ENCODE measurements at regions not wholly inside any gene's neighbourhood (a gene's known extent, or its start where the extent isn't known, plus 50 kb on each side); places are given as distances from the start of the nearest gene placed in this dataset.

DNA sequence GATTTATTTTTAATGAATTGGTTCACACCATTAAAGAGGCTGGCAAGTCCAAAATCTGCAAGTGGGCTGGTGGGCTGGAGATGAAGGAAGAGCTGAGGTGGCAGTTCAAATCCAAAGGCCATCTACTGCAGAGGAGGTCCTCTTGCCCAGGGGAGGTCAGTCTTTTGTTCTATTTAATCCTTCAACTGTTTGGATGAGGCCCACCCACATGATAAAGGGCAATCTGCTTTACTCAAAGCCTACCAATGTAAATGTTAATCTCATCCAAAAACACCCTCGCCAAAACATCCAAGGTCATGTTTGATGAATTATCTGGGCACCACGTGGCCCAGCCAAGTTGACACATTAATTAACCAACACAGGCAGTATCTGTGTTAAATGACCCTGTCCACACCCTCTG lies 99.0 kb downstream of the RRAGC start:
- Histone ChIP-seq H3K36me3 (ENCODE audit: control insufficient read depth in 5 of 5, insufficient read depth in 5 of 5, low read length in 5 of 5) (no peaks in the 10 kb centered on the region), H3K27me3 (ENCODE audit: control insufficient read depth in 5 of 5, insufficient read depth in 4 of 5, low read length in 5 of 5) (peaks cover 0 to 5% (median 0%) of the 10 kb centered on the region in 5 donors), H3K27ac (ENCODE audit: low read depth, low read length) (no peak overlapping the region), H3K9ac (ENCODE audit: low read length in 5 of 5) (no peak overlapping the region), H3K4me1 (ENCODE audit: control insufficient read depth in 5 of 5, insufficient read depth in 5 of 5, low read length in 5 of 5) (no peaks in the 10 kb centered on the region), H3K9me3 (ENCODE audit: control insufficient read depth in 5 of 5, low read length in 5 of 5) (no peaks in the 10 kb centered on the region), H3K4me3 (ENCODE audit: low read depth in 1 of 5, low read length in 5 of 5) (no peak overlapping the region)

GRCh38 chr1:38758820-38759219 lies 100.8 kb downstream of the RRAGC start:
- Histone ChIP-seq H3K4me1 (ENCODE audit: control insufficient read depth in 5 of 5, insufficient read depth in 5 of 5, low read length in 5 of 5) (no peaks in the 10 kb centered on the region), H3K27me3 (ENCODE audit: control insufficient read depth in 5 of 5, insufficient read depth in 4 of 5, low read length in 5 of 5) (peaks cover 0 to 3% (median 0%) of the 10 kb centered on the region in 5 donors), H3K9ac (ENCODE audit: low read length in 5 of 5) (no peak overlapping the region), H3K36me3 (ENCODE audit: control insufficient read depth in 5 of 5, insufficient read depth in 5 of 5, low read length in 5 of 5) (no peaks in the 10 kb centered on the region), H3K27ac (ENCODE audit: low read depth, low read length) (no peak overlapping the region), H3K4me3 (ENCODE audit: low read depth in 1 of 5, low read length in 5 of 5) (no peak overlapping the region), H3K9me3 (ENCODE audit: control insufficient read depth in 5 of 5, low read length in 5 of 5) (no peaks in the 10 kb centered on the region)

GRCh38 chr1:38746941-38747600 lies 112.5 kb downstream of the RRAGC start:
- Histone ChIP-seq H3K4me3 (ENCODE audit: low read depth in 1 of 5, low read length in 5 of 5) (no peak overlapping the region), H3K4me1 (ENCODE audit: control insufficient read depth in 5 of 5, insufficient read depth in 5 of 5, low read length in 5 of 5) (peaks cover 0 to 8% (median 0%) of the 10 kb centered on the region in 5 donors), H3K27me3 (ENCODE audit: control insufficient read depth in 5 of 5, insufficient read depth in 4 of 5, low read length in 5 of 5) (peaks cover 0 to 4% (median 3%) of the 10 kb centered on the region in 5 donors), H3K9me3 (ENCODE audit: control insufficient read depth in 5 of 5, low read length in 5 of 5) (peaks cover 0 to 2% (median 0%) of the 10 kb centered on the region in 5 donors), H3K27ac (ENCODE audit: low read depth, low read length) (no peak overlapping the region), H3K9ac (ENCODE audit: low read length in 5 of 5) (no peak overlapping the region), H3K36me3 (ENCODE audit: control insufficient read depth in 5 of 5, insufficient read depth in 5 of 5, low read length in 5 of 5) (no peaks in the 10 kb centered on the region)

DNA sequence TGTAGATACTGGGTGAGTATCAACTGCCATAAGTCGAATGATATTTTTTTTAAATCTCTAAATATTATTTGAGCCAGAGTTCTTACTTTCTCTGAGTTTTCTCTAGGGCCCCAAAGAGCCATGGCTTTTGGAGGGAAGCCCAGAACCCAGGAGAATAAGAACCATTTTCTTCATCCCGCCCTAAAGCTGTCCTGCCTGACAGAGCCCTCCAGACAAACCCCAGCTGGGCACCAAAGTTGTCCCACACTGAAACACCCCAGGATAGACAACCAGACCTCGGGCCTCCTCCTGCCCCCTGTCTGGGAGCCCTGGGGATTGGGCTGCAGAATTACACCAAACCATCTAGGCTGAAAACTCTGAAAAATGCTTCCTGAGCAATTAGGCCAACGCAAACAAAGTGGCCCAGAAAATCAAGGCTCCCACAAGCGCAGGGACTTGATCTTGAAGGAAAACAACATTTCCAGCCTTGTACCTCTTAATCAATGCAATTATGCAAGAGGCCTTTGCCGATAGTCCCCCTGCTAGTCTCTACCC lies 113.1 kb downstream of the RRAGC start:
- no peaks in the 10 kb centered on the region for H3K36me3 ChIP-seq (ENCODE audit: control insufficient read depth in 5 of 5, insufficient read depth in 5 of 5, low read length in 5 of 5)
- H3K4me3 ChIP-seq (ENCODE audit: low read depth in 1 of 5, low read length in 5 of 5) = no peak overlapping the region
- H3K4me1 ChIP-seq (ENCODE audit: control insufficient read depth in 5 of 5, insufficient read depth in 5 of 5, low read length in 5 of 5) = peaks cover 0 to 9% (median 0%) of the 10 kb centered on the region in 5 donors
- peaks cover 0 to 2% (median 0%) of the 10 kb centered on the region in 5 donors for H3K9me3 ChIP-seq (ENCODE audit: control insufficient read depth in 5 of 5, low read length in 5 of 5)
- H3K9ac ChIP-seq (ENCODE audit: low read length in 5 of 5) = no peak overlapping the region
- peaks cover 0 to 4% (median 2%) of the 10 kb centered on the region in 5 donors for H3K27me3 ChIP-seq (ENCODE audit: control insufficient read depth in 5 of 5, insufficient read depth in 4 of 5, low read length in 5 of 5)
- no peak overlapping the region for H3K27ac ChIP-seq (ENCODE audit: low read depth, low read length)

DNA sequence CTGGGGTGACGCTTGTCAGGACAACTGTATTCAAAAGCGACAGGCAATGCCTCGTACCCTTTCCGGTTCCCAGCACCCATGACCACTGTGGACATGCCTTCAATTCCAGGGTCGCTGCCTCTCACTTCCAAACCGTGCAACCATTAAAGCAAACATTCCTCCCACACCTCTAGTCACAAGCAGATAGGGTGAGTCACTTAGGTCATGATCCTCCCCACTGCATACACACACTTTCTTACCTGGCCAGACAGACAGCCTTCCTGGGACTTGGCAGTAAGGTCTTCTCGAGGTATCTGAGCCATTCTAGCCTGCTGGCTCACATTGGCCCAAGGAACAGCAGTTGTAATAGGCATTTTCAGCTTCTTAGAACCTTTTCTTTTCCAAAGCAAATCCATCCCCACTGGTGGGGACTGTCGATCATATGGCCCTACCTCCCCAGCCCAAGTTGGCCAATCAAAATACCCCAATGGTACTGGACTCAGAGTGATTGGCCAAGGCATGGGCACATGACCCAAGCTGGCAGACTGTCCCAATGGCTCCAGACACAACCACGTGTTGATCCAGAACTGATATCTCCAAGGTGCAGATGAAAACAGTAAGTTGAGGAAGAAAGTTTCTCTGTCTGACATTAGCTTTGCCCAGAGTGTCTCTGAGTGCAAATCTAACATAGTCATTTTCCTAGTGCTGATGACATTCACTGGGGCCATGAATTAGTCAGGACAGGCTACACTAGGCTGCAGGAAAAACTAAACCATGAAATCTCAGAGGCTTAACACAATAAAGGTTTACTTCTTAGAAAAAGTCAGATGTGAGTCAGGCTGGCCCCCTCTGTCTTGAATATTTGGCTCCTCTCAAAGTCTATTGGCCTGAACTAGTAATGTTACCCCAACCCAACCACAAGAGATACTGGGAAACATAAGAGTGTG lies 113.8 kb downstream of the RRAGC start:
- H3K4me1 ChIP-seq (ENCODE audit: control insufficient read depth in 5 of 5, insufficient read depth in 5 of 5, low read length in 5 of 5) = peaks cover 0 to 9% (median 0%) of the 10 kb centered on the region in 5 donors
- no peak overlapping the region for H3K4me3 ChIP-seq (ENCODE audit: low read depth in 1 of 5, low read length in 5 of 5)
- H3K9me3 ChIP-seq (ENCODE audit: control insufficient read depth in 5 of 5, low read length in 5 of 5) = peaks cover 0 to 2% (median 0%) of the 10 kb centered on the region in 5 donors
- H3K27me3 ChIP-seq (ENCODE audit: control insufficient read depth in 5 of 5, insufficient read depth in 4 of 5, low read length in 5 of 5) = peaks cover 0 to 4% (median 2%) of the 10 kb centered on the region in 5 donors
- H3K36me3 ChIP-seq (ENCODE audit: control insufficient read depth in 5 of 5, insufficient read depth in 5 of 5, low read length in 5 of 5) = no peaks in the 10 kb centered on the region
- H3K27ac ChIP-seq (ENCODE audit: low read depth, low read length) = no peak overlapping the region
- H3K9ac ChIP-seq (ENCODE audit: low read length in 5 of 5) = no peak overlapping the region

- Histone ChIP-seq H3K27ac (ENCODE audit: low read depth, low read length) (no peak overlapping the region), H3K36me3 (ENCODE audit: control insufficient read depth in 5 of 5, insufficient read depth in 5 of 5, low read length in 5 of 5) (no peaks in the 10 kb centered on the region), H3K9ac (ENCODE audit: low read length in 5 of 5) (no peak overlapping the region), H3K4me1 (ENCODE audit: control insufficient read depth in 5 of 5, insufficient read depth in 5 of 5, low read length in 5 of 5) (peaks cover 0 to 9% (median 0%) of the 10 kb centered on the region in 5 donors), H3K9me3 (ENCODE audit: control insufficient read depth in 5 of 5, low read length in 5 of 5) (no peaks in the 10 kb centered on the region), H3K4me3 (ENCODE audit: low read depth in 1 of 5, low read length in 5 of 5) (no peak overlapping the region), H3K27me3 (ENCODE audit: control insufficient read depth in 5 of 5, insufficient read depth in 4 of 5, low read length in 5 of 5) (peaks cover 0 to 4% (median 2%) of the 10 kb centered on the region in 5 donors)
Measured at GRCh38 chr1:38744452-38745350, 114.9 kb downstream of the RRAGC start.

DNA sequence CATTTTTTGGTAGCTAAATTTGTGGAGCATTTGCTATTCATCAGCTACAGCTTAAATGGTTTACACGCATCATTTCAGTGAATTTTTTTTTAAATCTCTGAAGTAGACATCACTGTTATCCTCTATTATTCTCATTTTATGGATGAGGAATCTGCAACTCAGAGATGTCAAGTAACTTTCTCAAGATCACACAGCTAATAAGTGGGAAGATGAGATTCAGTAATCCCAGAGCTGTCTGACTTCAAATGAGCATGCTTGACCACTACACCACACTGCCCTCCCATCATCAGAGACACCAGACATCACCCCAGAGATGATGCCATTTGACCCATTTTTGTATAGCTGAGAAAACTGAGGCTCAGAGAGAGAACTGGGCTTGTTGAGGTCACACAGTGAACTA lies 116.4 kb downstream of the RRAGC start:
- no peaks in the 10 kb centered on the region for H3K9me3 ChIP-seq (ENCODE audit: control insufficient read depth in 5 of 5, low read length in 5 of 5)
- H3K4me1 ChIP-seq (ENCODE audit: control insufficient read depth in 5 of 5, insufficient read depth in 5 of 5, low read length in 5 of 5) = peaks cover 0 to 9% (median 0%) of the 10 kb centered on the region in 5 donors
- H3K9ac ChIP-seq (ENCODE audit: low read length in 5 of 5) = no peak overlapping the region
- H3K27ac ChIP-seq (ENCODE audit: low read depth, low read length) = no peak overlapping the region
- peaks cover 0 to 4% (median 2%) of the 10 kb centered on the region in 5 donors for H3K27me3 ChIP-seq (ENCODE audit: control insufficient read depth in 5 of 5, insufficient read depth in 4 of 5, low read length in 5 of 5)
- H3K4me3 ChIP-seq (ENCODE audit: low read depth in 1 of 5, low read length in 5 of 5) = no peak overlapping the region
- no peaks in the 10 kb centered on the region for H3K36me3 ChIP-seq (ENCODE audit: control insufficient read depth in 5 of 5, insufficient read depth in 5 of 5, low read length in 5 of 5)

GRCh38 chr1:38741341-38741740 lies 118.2 kb downstream of the RRAGC start:
- no peak overlapping the region for H3K4me3 ChIP-seq (ENCODE audit: low read depth in 1 of 5, low read length in 5 of 5)
- H3K9me3 ChIP-seq (ENCODE audit: control insufficient read depth in 5 of 5, low read length in 5 of 5) = no peaks in the 10 kb centered on the region
- H3K27me3 ChIP-seq (ENCODE audit: control insufficient read depth in 5 of 5, insufficient read depth in 4 of 5, low read length in 5 of 5) = no peaks in the 10 kb centered on the region
- H3K9ac ChIP-seq (ENCODE audit: low read length in 5 of 5) = no peak overlapping the region
- H3K36me3 ChIP-seq (ENCODE audit: control insufficient read depth in 5 of 5, insufficient read depth in 5 of 5, low read length in 5 of 5) = no peaks in the 10 kb centered on the region
- peaks cover 0 to 5% (median 0%) of the 10 kb centered on the region in 5 donors for H3K4me1 ChIP-seq (ENCODE audit: control insufficient read depth in 5 of 5, insufficient read depth in 5 of 5, low read length in 5 of 5)
- H3K27ac ChIP-seq (ENCODE audit: low read depth, low read length) = no peak overlapping the region

- no peak overlapping the region for H3K4me3 ChIP-seq (ENCODE audit: low read depth in 1 of 5, low read length in 5 of 5)
- H3K4me1 ChIP-seq (ENCODE audit: control insufficient read depth in 5 of 5, insufficient read depth in 5 of 5, low read length in 5 of 5) = peaks cover 0 to 5% (median 0%) of the 10 kb centered on the region in 5 donors
- no peaks in the 10 kb centered on the region for H3K27me3 ChIP-seq (ENCODE audit: control insufficient read depth in 5 of 5, insufficient read depth in 4 of 5, low read length in 5 of 5)
- H3K36me3 ChIP-seq (ENCODE audit: control insufficient read depth in 5 of 5, insufficient read depth in 5 of 5, low read length in 5 of 5) = no peaks in the 10 kb centered on the region
- no peak overlapping the region for H3K27ac ChIP-seq (ENCODE audit: low read depth, low read length)
- no peak overlapping the region for H3K9ac ChIP-seq (ENCODE audit: low read length in 5 of 5)
- no peaks in the 10 kb centered on the region for H3K9me3 ChIP-seq (ENCODE audit: control insufficient read depth in 5 of 5, low read length in 5 of 5)
Measured at GRCh38 chr1:38740487-38740886, 119.1 kb downstream of the RRAGC start.

Measured in subcutaneous abdominal adipose tissue (tissue), 5 donors.